Keratinocyte (primary cell): ENCODE measurements at regions not wholly inside any gene's neighbourhood (a gene's known extent, or its start where the extent isn't known, plus 50 kb on each side); places are given as distances from the start of the nearest gene placed in this dataset.
A peak's percentile ranks its signal among the peaks of the same experiment; 100 is the strongest.

Source experiments
- DNase-seq: peaks from one replicate; pipeline ENCODE4 v3.0.0-alpha.2; 2011; ENCODE audit warnings: low read depth, missing footprints, low spot score
- FAIRE-seq: peaks from 2 replicates; lab custom pipeline; 2011; peaks lifted over from hg19 to GRCh38; lab: Jason Lieb, UNC
- H2AFZ ChIP-seq: 2 replicates; pipeline ENCODE4 v1.6.0; 2012; ENCODE audit warnings: low read length, control low read depth, inconsistent platforms; ENCODE audit not compliant: control insufficient read depth
- H3K27ac ChIP-seq: 2 replicates; pipeline ENCODE4 v1.5.1; 2011; ENCODE audit warnings: low read length; ENCODE audit not compliant: control insufficient read depth, insufficient read depth
- H3K27me3 ChIP-seq: 3 replicates; pipeline ENCODE4 v1.6.0; 2011; ENCODE audit warnings: low read length; ENCODE audit not compliant: control insufficient read depth, insufficient read depth; ENCODE audit errors: extremely low read depth
- H3K36me3 ChIP-seq, 2 experiments: 2 replicates in 1 of 2; 3 replicates in 1 of 2; pipeline ENCODE4 v1.5.1; 2011; ENCODE audit warnings: low read length in 2 of 2, mild to moderate bottlenecking in 1 of 2; ENCODE audit not compliant: control insufficient read depth in 2 of 2, insufficient read depth in 2 of 2; ENCODE audit errors: extremely low read depth in 1 of 2
- H3K4me1 ChIP-seq: 3 replicates; pipeline ENCODE4 v1.5.1; 2011; ENCODE audit warnings: low read length; ENCODE audit not compliant: control insufficient read depth, insufficient read depth; ENCODE audit errors: extremely low read depth
- H3K4me2 ChIP-seq: 3 replicates; pipeline ENCODE4 v1.6.0; 2011; ENCODE audit warnings: low read depth, low read length; ENCODE audit not compliant: control insufficient read depth, insufficient read depth; ENCODE audit errors: extremely low read depth
- H3K4me3 ChIP-seq, 3 experiments: fragments of 200-600 bp in 1 of 3; sonication (generic) in 1 of 3; 2 replicates in 2 of 3; 3 replicates in 1 of 3; pipeline ENCODE4 v1.5.1; 2011 to 2016; ENCODE audit warnings: low read length in 3 of 3, mild to moderate bottlenecking in 3 of 3, control low read depth in 2 of 3, inconsistent platforms in 1 of 3, low read depth in 1 of 3, mixed read lengths in 1 of 3, mixed run types in 1 of 3, moderate library complexity in 1 of 3; ENCODE audit not compliant: control insufficient read depth in 2 of 3, insufficient read depth in 2 of 3; ENCODE audit errors: extremely low read depth in 1 of 3
- H3K79me2 ChIP-seq: 2 replicates; pipeline ENCODE4 v1.6.0; 2012; ENCODE audit warnings: low read length; ENCODE audit not compliant: control insufficient read depth, insufficient read depth
- H3K9ac ChIP-seq: 3 replicates; pipeline ENCODE4 v1.6.0; 2011; ENCODE audit warnings: low read length; ENCODE audit not compliant: control insufficient read depth, insufficient read depth; ENCODE audit errors: extremely low read depth
- H3K9me1 ChIP-seq: 3 replicates; pipeline ENCODE4 v1.6.0; 2011; ENCODE audit warnings: low read length; ENCODE audit not compliant: control insufficient read depth, insufficient read depth; ENCODE audit errors: extremely low read depth
- H3K9me3 ChIP-seq: 2 replicates; pipeline ENCODE4 v1.5.1; 2012; ENCODE audit warnings: low read depth, low read length; ENCODE audit not compliant: control insufficient read depth
- H4K20me1 ChIP-seq: 3 replicates; pipeline ENCODE4 v1.6.0; 2011; ENCODE audit warnings: low read length; ENCODE audit not compliant: control insufficient read depth, insufficient read depth; ENCODE audit errors: extremely low read depth
- EZH2 ChIP-seq: IDR thresholded peaks from one replicate; pipeline ENCODE4 v1.6.1; 2012; ENCODE audit warnings: inconsistent platforms, mild to moderate bottlenecking, low read length, moderate library complexity
- dilution Hi-C: fragments of 300-500 bp; cut with MboI; formaldehyde crosslinking; loops from one replicate; pipeline ENCODE4 v1.7.0; 2020; ENCODE audit warnings: low sequenced_read_pairs; ENCODE audit not compliant: extremely low pct_ligation_motif_present
- TF ChIP-seq, protein P1 (sequence below), 3 experiments: IDR thresholded peaks in 1 of 3; conservative IDR thresholded peaks in 1 of 3; optimal IDR thresholded peaks in 1 of 3; 2 replicates in 2 of 3; 3 replicates in 1 of 3; pipeline versions ENCODE3 to v1.5.1; 2011; ENCODE audit warnings: low read length in 3 of 3, mild to moderate bottlenecking in 3 of 3, moderate library complexity in 2 of 3, control low read depth in 1 of 3, inconsistent platforms in 1 of 3; ENCODE audit not compliant: insufficient read depth in 2 of 3; ENCODE audit errors: extremely low read depth in 1 of 3

DNA sequence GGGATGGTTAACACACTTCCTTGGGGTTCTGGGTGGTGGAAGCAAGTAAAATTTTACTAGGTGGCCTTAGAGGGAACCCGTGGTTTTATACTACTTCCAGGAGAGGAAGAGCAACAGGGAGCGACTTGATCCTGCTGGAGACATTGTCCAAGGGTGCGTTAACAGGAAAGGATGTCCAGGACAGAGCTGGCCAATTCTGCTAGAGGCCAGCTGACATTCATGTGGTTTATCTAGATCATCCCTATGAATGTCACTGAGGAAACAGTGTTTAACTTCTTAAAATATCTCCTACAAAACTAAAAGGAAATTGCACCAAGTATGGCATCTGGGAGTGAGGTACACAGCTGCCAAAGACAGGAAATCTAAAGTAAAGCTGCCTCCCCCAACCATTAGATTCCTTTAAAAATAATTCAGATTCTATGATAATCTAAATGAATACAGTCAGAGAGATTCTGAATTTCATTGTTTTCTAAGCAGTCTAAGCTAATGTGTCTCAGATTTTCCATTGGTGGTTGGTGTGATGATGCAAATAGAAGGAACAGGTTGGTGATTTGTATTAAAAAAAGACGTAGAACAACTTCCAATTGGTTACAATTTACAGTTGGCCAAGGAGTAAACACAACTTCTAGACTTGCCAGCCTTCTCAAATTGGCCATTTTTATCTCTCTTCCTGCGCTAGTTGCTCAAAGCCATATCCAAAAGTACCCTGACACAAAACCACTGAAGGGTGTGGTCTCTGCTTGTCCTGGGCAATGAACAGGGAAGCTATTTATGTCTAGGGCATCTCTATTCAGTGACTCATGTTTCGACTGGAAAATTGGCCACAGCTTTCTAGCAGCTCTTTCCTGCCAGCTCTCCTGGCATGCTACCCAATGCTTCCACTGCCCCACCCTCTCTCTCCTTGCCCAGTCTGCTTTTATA, 574.7 kb upstream of the MEF2C start:
- FAIRE-seq (peak; percentile 98), DNase-seq (peak; percentile 17)
- H3K79me2 ChIP-seq = no peaks in the 10 kb centered on the region
- peaks cover 14% of the 10 kb centered on the region for H3K4me1 ChIP-seq
- no peak for TF ChIP-seq EZH2
- no peaks in the 10 kb centered on the region for H3K27me3 ChIP-seq
- H2AFZ ChIP-seq = no peak overlapping the region
- dilution Hi-C loops = no loop called here
- no peaks in the 10 kb centered on the region for H3K9me3 ChIP-seq
- H4K20me1 ChIP-seq = no peaks in the 10 kb centered on the region
- H3K36me3 ChIP-seq = no peaks in the 10 kb centered on the region
- no peak overlapping the region for H3K27ac ChIP-seq
- peak overlapping the region; percentile 28 for H3K4me2 ChIP-seq
- no peaks in the 10 kb centered on the region for H3K9me1 ChIP-seq
- no peak overlapping the region for H3K4me3 ChIP-seq
- H3K9ac ChIP-seq = no peak overlapping the region

DNA sequence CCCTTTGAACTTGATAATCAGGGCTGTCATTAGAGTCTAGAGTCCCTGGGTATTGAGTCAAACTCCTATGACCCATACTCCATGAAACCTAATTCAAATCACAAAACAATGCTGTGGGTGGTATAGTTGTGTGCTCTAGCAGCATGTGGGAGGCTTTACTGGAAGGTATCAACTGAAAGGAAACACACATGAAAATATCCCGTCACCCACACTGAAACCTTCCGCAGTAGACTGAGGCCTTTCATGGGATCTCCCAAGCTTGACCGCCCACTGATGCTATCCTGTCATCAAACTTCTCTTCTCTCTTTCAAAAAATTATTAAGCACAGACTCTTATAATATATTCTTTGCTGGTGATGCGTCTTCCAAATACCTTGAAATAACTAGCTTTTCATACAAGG, 569.1 kb upstream of the MEF2C start:
- Histone ChIP-seq H3K4me1 (no peaks in the 10 kb centered on the region), H3K4me3 (no peak overlapping the region), H3K9me3 (no peaks in the 10 kb centered on the region), H3K9ac (no peak overlapping the region), H3K27ac (no peak overlapping the region), H3K27me3 (no peaks in the 10 kb centered on the region), H3K36me3 (no peaks in the 10 kb centered on the region), H3K4me2 (no peak overlapping the region), H2AFZ (no peak overlapping the region), H3K9me1 (no peaks in the 10 kb centered on the region), H3K79me2 (no peaks in the 10 kb centered on the region), H4K20me1 (no peaks in the 10 kb centered on the region)
- no peak for FAIRE-seq
- no peak for DNase-seq
- no peak for TF ChIP-seq EZH2
- TF ChIP-seq, protein P1, sequence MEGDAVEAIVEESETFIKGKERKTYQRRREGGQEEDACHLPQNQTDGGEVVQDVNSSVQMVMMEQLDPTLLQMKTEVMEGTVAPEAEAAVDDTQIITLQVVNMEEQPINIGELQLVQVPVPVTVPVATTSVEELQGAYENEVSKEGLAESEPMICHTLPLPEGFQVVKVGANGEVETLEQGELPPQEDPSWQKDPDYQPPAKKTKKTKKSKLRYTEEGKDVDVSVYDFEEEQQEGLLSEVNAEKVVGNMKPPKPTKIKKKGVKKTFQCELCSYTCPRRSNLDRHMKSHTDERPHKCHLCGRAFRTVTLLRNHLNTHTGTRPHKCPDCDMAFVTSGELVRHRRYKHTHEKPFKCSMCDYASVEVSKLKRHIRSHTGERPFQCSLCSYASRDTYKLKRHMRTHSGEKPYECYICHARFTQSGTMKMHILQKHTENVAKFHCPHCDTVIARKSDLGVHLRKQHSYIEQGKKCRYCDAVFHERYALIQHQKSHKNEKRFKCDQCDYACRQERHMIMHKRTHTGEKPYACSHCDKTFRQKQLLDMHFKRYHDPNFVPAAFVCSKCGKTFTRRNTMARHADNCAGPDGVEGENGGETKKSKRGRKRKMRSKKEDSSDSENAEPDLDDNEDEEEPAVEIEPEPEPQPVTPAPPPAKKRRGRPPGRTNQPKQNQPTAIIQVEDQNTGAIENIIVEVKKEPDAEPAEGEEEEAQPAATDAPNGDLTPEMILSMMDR (optimal IDR thresholded peaks at IDR 0.05 in 1 of 3, IDR thresholded peaks at IDR 0.05 in 1 of 3, conservative IDR thresholded peaks at IDR 0.05 in 1 of 3; ENCODE audit: extremely low read depth in 1 of 3, insufficient read depth in 2 of 3, low read length in 3 of 3) = no peak
- dilution Hi-C loops = no loop called here
